H9 (cell line): ENCODE measurements at regions not wholly inside any gene's neighbourhood (a gene's known extent, or its start where the extent isn't known, plus 50 kb on each side); places are given as distances from the start of the nearest gene placed in this dataset.

Source experiments
- DNase-seq: peaks from one replicate; pipeline ENCODE4 v3.0.0-alpha.2; 2017
- H2AFZ ChIP-seq: one replicate; pipeline ENCODE4 v1.6.1; 2013; ENCODE audit warnings: mild to moderate bottlenecking, low read length, control low read depth, moderate library complexity
- H2AK5ac ChIP-seq: 2 replicates; pipeline ENCODE4 v1.6.1; 2013; ENCODE audit warnings: low read length, control low read depth, mixed read lengths; ENCODE audit not compliant: insufficient read length
- H2BK120ac ChIP-seq: one replicate; pipeline ENCODE4 v1.6.1; 2013; ENCODE audit warnings: low read depth, mild to moderate bottlenecking, low read length, control low read depth, inconsistent platforms; ENCODE audit not compliant: poor library complexity, severe bottlenecking
- H2BK12ac ChIP-seq: 2 replicates; pipeline ENCODE4 v1.6.1; 2013; ENCODE audit warnings: low read length, control low read depth, mixed read lengths, low read depth; ENCODE audit not compliant: insufficient read length
- H2BK15ac ChIP-seq: 2 replicates; pipeline ENCODE4 v1.6.1; 2013; ENCODE audit warnings: low read depth, low read length, control low read depth
- H2BK20ac ChIP-seq: one replicate; pipeline ENCODE4 v1.6.1; 2013; ENCODE audit warnings: low read depth, mild to moderate bottlenecking, low read length, control low read depth, inconsistent platforms; ENCODE audit not compliant: poor library complexity, severe bottlenecking
- H2BK5ac ChIP-seq: 2 replicates; pipeline ENCODE4 v1.6.1; 2013; ENCODE audit warnings: low read length, control low read depth, mixed read lengths; ENCODE audit not compliant: insufficient read length
- H3K14ac ChIP-seq: 2 replicates; pipeline ENCODE4 v1.6.1; 2013; ENCODE audit warnings: low read length, control low read depth; ENCODE audit not compliant: insufficient read depth
- H3K18ac ChIP-seq: 2 replicates; pipeline ENCODE4 v1.6.1; 2013; ENCODE audit warnings: low read depth, mild to moderate bottlenecking, mixed read lengths, low read length, control low read depth; ENCODE audit not compliant: insufficient read length
- H3K23ac ChIP-seq: 2 replicates; pipeline ENCODE4 v1.6.1; 2013; ENCODE audit warnings: low read length, control low read depth, mixed read lengths, low read depth; ENCODE audit not compliant: insufficient read length
- H3K23me2 ChIP-seq: 2 replicates; pipeline ENCODE4 v1.6.1; 2013; ENCODE audit warnings: low read depth, mild to moderate bottlenecking, mixed read lengths, low read length, control low read depth; ENCODE audit not compliant: insufficient read length, poor library complexity, severe bottlenecking
- H3K27ac ChIP-seq: 2 replicates; pipeline ENCODE4 v1.5.1; 2013; ENCODE audit warnings: low read length, control low read depth, mixed read lengths, low read depth; ENCODE audit not compliant: insufficient read length
- H3K27me3 ChIP-seq: 2 replicates; pipeline ENCODE4 v1.6.1; 2013; ENCODE audit warnings: low read length, control low read depth, inconsistent platforms; ENCODE audit not compliant: insufficient read depth
- H3K4ac ChIP-seq: 2 replicates; pipeline ENCODE4 v1.6.1; 2013; ENCODE audit warnings: low read depth, mild to moderate bottlenecking, control low read depth, inconsistent platforms, low read length, moderate library complexity
- H3K4me1 ChIP-seq: 2 replicates; pipeline ENCODE4 v1.6.1; 2013; ENCODE audit warnings: low read length, control low read depth, inconsistent platforms; ENCODE audit not compliant: insufficient read depth
- H3K4me2 ChIP-seq: 2 replicates; pipeline ENCODE4 v1.6.1; 2013; ENCODE audit warnings: low read length, control low read depth, mixed read lengths; ENCODE audit not compliant: insufficient read length, insufficient read depth
- H3K56ac ChIP-seq: 2 replicates; pipeline ENCODE4 v1.6.1; 2013; ENCODE audit warnings: low read depth, mild to moderate bottlenecking, mixed read lengths, low read length, control low read depth; ENCODE audit not compliant: insufficient read length
- H3K79me1 ChIP-seq: 2 replicates; pipeline ENCODE4 v1.6.1; 2013; ENCODE audit warnings: low read depth, mild to moderate bottlenecking, moderate library complexity, low read length, control low read depth, inconsistent platforms; ENCODE audit not compliant: insufficient read depth, poor library complexity, severe bottlenecking
- H3K79me2 ChIP-seq: 2 replicates; pipeline ENCODE4 v1.6.1; 2013; ENCODE audit warnings: low read length, control low read depth, inconsistent platforms; ENCODE audit not compliant: insufficient read depth
- H3K9ac ChIP-seq: 2 replicates; pipeline ENCODE4 v1.6.1; 2013; ENCODE audit warnings: low read length, control low read depth, mixed read lengths; ENCODE audit not compliant: insufficient read length; ENCODE audit errors: extremely low read depth
- H3K9me3 ChIP-seq: one replicate; pipeline ENCODE4 v1.6.1; 2013; ENCODE audit warnings: low read depth, low read length, inconsistent platforms; ENCODE audit not compliant: control insufficient read depth
- H3T11ph ChIP-seq: one replicate; pipeline ENCODE4 v1.6.1; 2013; ENCODE audit warnings: mild to moderate bottlenecking, low read length, control low read depth, inconsistent platforms
- H4K20me1 ChIP-seq: one replicate; pipeline ENCODE4 v1.6.1; 2013; ENCODE audit not compliant: control insufficient read depth, insufficient read length, insufficient read depth
- H4K5ac ChIP-seq: 2 replicates; pipeline ENCODE4 v1.6.1; 2013; ENCODE audit warnings: low read depth, mild to moderate bottlenecking, mixed read lengths, low read length, control low read depth; ENCODE audit not compliant: insufficient read length
- H4K8ac ChIP-seq: replicated peaks from 2 replicates; pipeline ENCODE4 v1.6.1; 2013; ENCODE audit warnings: low read length, control low read depth, mixed read lengths, low read depth; ENCODE audit not compliant: insufficient read length
- H4K91ac ChIP-seq: 2 replicates; pipeline ENCODE4 v1.6.1; 2013; ENCODE audit warnings: low read depth, mild to moderate bottlenecking, moderate library complexity, mixed read lengths, low read length, control low read depth; ENCODE audit not compliant: insufficient read length
- H3K27ac Mint-ChIP-seq, 3 experiments: 2 replicates in 2 of 3; 3 replicates in 1 of 3; pipeline ENCODE4 v1.8.0; 2020 to 2021; ENCODE audit warnings: mixed read lengths in 3 of 3, mild to moderate bottlenecking in 1 of 3, moderate library complexity in 1 of 3
- H3K27me3 Mint-ChIP-seq: 2 replicates; pipeline ENCODE4 v1.8.0; 2021; ENCODE audit warnings: low read depth, mild to moderate bottlenecking, moderate library complexity, mixed read lengths
- H3K36me3 Mint-ChIP-seq, 3 experiments: 2 replicates in 2 of 3; 3 replicates in 1 of 3; pipeline ENCODE4 v1.8.0; 2020 to 2021; ENCODE audit warnings: low read depth in 3 of 3, mixed read lengths in 3 of 3; ENCODE audit not compliant: insufficient read depth in 1 of 3
- H3K4me1 Mint-ChIP-seq, 2 experiments: 2 replicates each; pipeline ENCODE4 v1.8.0; 2020; ENCODE audit warnings: mixed read lengths in 2 of 2
- H3K4me3 Mint-ChIP-seq, 2 experiments: 2 replicates in 1 of 2; 3 replicates in 1 of 2; pipeline ENCODE4 v1.8.0; 2020 to 2021; ENCODE audit warnings: mild to moderate bottlenecking in 2 of 2, mixed read lengths in 2 of 2, moderate library complexity in 1 of 2
- H3K9me3 Mint-ChIP-seq, 2 experiments: 2 replicates in 1 of 2; 3 replicates in 1 of 2; pipeline ENCODE4 v1.8.0; 2020; ENCODE audit warnings: mild to moderate bottlenecking in 2 of 2, mixed read lengths in 2 of 2, moderate library complexity in 1 of 2
- WGBS: extraction: QIAGEN DNeasy Blood & Tissue Kit; methylation state at CpG from one replicate; pipeline ENCODE4 v1.1.7; 2013; ENCODE audit warnings: missing lambda C conversion rate, low lambda C conversion rate, mixed read lengths; ENCODE audit not compliant: insufficient read length; ENCODE audit errors: extremely low coverage; 5-methylcytosine and 5-hydroxymethylcytosine counted together
- TF ChIP-seq, protein P1 (sequence below): fragments of 200-600 bp; sonication (generic); conservative IDR thresholded peaks from 3 replicates; pipeline ENCODE4 v1.8.0; 2021; ENCODE audit warnings: antibody characterized with exemption, mild to moderate bottlenecking

DNA sequence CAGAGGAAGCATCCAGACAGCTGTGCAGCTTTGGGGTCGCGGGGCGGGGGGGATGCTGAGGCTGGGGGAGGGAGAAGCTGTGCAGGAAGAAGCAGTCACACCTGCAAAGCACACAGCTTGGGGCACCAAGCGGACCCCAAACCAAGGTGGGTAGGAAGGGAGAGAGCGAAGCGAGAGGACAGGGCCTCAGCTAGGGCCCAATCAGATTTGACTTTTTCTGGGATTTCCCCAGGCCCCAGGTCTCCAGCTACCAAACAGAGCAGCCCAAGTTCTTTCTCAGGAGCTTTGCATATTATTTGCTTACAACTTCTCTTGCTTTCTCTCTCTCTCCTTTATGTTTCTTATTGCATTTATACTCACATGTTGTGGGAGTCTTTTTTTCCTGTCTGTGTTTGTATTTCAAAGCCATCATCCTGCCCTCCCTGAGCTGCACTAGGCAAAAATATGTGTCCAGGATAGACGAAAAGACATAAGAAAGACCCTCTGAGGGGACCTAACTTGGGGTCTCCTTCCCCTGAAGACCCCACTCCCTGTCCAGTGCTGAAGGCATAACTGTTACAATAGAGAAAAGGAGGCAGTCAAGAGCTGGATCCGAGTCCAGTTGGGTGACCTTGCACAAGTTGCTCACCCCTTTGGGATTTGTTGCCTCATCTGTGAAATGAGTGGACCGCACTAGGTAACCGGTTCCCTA is 50.6 kb upstream of the SMNDC1 start:
- TF ChIP-seq, protein P1, sequence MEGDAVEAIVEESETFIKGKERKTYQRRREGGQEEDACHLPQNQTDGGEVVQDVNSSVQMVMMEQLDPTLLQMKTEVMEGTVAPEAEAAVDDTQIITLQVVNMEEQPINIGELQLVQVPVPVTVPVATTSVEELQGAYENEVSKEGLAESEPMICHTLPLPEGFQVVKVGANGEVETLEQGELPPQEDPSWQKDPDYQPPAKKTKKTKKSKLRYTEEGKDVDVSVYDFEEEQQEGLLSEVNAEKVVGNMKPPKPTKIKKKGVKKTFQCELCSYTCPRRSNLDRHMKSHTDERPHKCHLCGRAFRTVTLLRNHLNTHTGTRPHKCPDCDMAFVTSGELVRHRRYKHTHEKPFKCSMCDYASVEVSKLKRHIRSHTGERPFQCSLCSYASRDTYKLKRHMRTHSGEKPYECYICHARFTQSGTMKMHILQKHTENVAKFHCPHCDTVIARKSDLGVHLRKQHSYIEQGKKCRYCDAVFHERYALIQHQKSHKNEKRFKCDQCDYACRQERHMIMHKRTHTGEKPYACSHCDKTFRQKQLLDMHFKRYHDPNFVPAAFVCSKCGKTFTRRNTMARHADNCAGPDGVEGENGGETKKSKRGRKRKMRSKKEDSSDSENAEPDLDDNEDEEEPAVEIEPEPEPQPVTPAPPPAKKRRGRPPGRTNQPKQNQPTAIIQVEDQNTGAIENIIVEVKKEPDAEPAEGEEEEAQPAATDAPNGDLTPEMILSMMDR = no peak
- Histone ChIP-seq H3K23me2 (no peaks in the 10 kb centered on the region), H3K4me2 (no peak overlapping the region), H3T11ph (no peak overlapping the region), H3K79me1 (no peaks in the 10 kb centered on the region), H2BK15ac (no peak overlapping the region), H3K56ac (no peak overlapping the region), H4K8ac (no peak overlapping the region), H4K20me1 (no peaks in the 10 kb centered on the region), H2BK5ac (no peak overlapping the region), H2AK5ac (no peak overlapping the region), H3K9me3 (no peaks in the 10 kb centered on the region), H4K5ac (no peak overlapping the region), H3K9ac (no peak overlapping the region), H2BK20ac (no peak overlapping the region), H3K27me3 (no peaks in the 10 kb centered on the region), H2BK12ac (no peak overlapping the region), H3K18ac (no peak overlapping the region), H2BK120ac (no peak overlapping the region), H3K4me1 (peaks cover 16% of the 10 kb centered on the region), H2AFZ (no peak overlapping the region), H3K23ac (no peak overlapping the region), H3K14ac (no peak overlapping the region), H4K91ac (no peak overlapping the region), H3K4ac (no peak overlapping the region), H3K27ac (no peak overlapping the region), H3K79me2 (no peaks in the 10 kb centered on the region)
- Mint-ChIP-seq H3K4me3 (no peak overlapping the region), H3K9me3 (no peaks in the 10 kb centered on the region; a peak in 2 of 5 replicates), H3K27me3 (no peaks in the 10 kb centered on the region; the same call in none of the 2 replicates), H3K27ac (no peak overlapping the region), H3K36me3 (no peaks in the 10 kb centered on the region; a peak in 1 of 7 replicates), H3K4me1 (peaks cover 35 to 39% of the 10 kb centered on the region in 2 experiments)
- WGBS = no CpG with 5 or more reads among the region's 10 CpGs
- DNase-seq = no peak
